AG09319 (cell line): ENCODE measurements at regions not wholly inside any gene's neighbourhood (a gene's known extent, or its start where the extent isn't known, plus 50 kb on each side); places are given as distances from the start of the nearest gene placed in this dataset.

Source experiments
- DNase-seq: peaks from one replicate; pipeline ENCODE4 v3.0.0-alpha.2; 2010; ENCODE audit warnings: low read depth; ENCODE audit errors: extremely low read depth
- TF ChIP-seq, protein P1 (sequence below): IDR thresholded peaks from 2 replicates; pipeline ENCODE4 v1.5.1; 2011; ENCODE audit warnings: low read depth, mild to moderate bottlenecking, inconsistent platforms, low read length, moderate library complexity

DNA sequence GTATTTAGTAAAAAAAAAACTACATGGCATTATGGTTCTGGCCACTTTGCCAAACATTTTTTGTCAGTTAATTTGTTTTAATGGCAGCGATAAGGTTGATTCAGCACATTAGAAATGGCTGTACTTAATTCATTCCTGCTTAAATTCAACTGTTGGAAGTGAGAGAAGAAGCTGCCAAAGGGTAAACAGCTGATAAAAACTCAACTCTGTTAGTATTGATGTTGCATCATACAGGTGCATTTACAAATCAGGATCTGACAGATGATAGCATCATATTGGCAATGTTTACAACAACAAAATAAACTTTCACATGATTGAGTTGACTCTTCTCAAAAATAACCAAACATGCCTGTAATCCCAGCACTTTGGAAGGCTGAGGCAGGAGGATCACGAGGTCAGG, 444.3 kb downstream of the IPMK start:
- TF ChIP-seq, protein P1, sequence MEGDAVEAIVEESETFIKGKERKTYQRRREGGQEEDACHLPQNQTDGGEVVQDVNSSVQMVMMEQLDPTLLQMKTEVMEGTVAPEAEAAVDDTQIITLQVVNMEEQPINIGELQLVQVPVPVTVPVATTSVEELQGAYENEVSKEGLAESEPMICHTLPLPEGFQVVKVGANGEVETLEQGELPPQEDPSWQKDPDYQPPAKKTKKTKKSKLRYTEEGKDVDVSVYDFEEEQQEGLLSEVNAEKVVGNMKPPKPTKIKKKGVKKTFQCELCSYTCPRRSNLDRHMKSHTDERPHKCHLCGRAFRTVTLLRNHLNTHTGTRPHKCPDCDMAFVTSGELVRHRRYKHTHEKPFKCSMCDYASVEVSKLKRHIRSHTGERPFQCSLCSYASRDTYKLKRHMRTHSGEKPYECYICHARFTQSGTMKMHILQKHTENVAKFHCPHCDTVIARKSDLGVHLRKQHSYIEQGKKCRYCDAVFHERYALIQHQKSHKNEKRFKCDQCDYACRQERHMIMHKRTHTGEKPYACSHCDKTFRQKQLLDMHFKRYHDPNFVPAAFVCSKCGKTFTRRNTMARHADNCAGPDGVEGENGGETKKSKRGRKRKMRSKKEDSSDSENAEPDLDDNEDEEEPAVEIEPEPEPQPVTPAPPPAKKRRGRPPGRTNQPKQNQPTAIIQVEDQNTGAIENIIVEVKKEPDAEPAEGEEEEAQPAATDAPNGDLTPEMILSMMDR: no peak
- no peak for DNase-seq

DNA sequence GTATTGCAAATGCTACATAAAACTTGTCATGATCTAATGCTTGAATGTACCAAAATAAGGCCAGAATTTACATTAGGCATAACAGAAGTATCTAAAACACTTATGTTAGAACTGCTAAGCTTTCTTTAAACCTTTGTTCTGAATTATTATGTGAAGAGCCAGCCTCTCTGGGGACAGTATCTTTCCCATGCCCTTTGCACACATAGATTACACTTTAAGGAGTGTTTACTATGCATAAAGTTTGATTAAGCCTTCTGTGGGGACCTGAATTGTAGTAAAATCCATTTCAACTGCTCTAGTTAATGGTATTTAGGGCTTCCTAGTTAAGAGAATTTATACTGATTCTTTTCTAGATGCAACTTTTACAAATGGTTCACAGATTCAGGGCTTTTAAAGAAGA, 444.7 kb downstream of the IPMK start:
- TF ChIP-seq, protein P1: no peak
- no peak for DNase-seq

DNA sequence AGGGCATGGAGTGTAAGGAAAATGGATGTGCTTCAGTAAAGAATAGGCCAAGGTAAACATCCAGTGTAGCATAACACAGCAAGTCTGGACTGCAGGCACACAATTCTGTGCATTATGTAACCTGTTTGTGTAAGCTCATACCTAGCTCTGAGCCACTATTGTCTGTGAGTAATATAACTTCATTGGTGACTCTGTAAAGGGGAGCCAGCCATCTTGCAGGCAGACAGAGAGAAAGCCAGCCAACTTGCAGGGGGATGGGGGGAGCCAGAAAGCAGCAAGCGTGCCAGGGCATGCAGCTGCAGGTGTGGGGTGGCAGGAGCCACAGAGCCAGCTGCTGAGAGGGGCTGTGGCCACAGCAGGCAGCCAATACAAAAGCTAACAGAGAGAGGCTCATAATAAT, 449.2 kb downstream of the IPMK start:
- no peak for DNase-seq
- TF ChIP-seq, protein P1: no peak

DNA sequence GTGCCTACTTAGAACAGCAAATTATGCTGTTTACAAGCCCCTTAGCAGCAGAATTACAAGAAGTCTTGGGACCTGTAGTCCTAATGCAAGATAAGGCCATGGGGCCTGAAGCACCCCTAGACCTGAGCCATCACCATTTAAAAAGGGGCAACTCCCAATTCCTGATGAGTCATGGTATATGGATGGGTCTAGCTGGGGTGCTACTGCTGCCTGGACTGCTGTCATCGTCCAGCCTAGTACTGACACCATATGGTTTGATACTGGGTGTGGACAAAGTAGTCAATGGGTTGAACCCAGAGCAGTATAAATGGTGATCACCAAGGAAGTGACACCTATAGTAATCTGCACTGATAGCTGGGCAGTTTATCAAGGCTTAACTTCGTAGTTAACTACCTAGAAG, 450.0 kb downstream of the IPMK start:
- DNase-seq: no peak
- TF ChIP-seq, protein P1: no peak

DNA sequence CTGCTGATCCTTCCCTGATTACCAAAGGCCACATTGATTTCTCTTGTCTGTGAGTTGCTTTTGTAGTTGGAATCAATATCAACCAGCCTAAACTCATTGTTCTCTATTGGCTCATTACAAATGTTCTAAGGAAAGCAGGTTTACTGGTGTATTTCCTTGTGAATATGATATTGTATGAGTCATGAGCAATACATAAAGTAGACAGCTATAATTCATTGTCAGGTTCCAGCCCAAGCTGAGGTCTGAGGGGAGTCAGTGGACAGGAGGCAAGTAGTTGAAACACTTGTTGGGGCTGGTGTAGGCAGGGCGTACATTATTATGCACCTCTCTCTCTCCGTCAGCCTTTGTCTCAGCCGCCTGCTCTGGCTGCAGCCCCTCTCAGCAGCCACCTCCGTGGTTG, 451.7 kb downstream of the IPMK start:
- no peak for DNase-seq
- TF ChIP-seq, protein P1: no peak

DNA sequence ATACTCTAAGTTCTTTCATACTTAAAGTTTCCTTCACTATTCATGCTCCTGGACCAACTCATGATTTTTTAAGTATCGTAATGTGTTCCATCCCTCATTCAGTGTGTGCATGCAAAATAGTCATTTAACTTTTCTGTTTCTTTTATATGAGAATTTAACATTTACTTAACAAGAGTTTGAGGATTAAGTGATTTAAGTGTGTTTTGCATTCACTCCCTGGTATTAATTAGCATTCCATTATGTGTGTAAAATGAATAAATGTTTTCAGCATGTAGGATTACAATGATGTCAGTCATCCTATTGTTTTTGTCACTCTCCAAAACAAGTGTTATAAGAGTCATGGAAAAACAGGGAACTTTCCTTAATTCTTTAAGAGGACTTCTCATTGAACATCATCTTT, 457.7 kb downstream of the IPMK start:
- DNase-seq: no peak
- TF ChIP-seq, protein P1: no peak

DNA sequence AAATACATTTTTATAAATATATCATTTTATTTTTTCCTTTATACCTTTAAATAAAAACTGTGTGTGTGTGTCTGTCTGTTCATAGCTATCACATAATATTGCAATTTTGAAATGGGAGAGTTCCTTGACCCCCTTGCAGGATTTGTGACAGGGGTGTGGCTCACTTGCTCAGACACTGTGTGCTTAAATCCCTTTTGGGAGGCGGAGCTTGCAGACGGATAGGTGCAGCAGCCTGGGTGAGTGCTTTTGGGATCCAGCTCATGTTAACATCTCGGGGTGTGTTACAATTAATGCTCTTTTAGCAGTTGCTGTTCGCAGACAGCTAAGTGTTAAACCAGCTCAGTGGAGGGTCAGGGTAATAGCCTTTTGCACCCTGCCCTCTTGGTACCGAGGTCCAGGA, 459.8 kb downstream of the IPMK start:
- no peak for DNase-seq
- TF ChIP-seq, protein P1: no peak
